Right lobe of liver (tissue), 4 donors: ENCODE measurements at regions not wholly inside any gene's neighbourhood (a gene's known extent, or its start where the extent isn't known, plus 50 kb on each side); places are given as distances from the start of the nearest gene placed in this dataset.

Experiments used
- POLR2A ChIP-seq: fragments of 450-650 bp; IDR thresholded peaks from one replicate; pipeline ENCODE4 v1.6.1; 2017; ENCODE audit warnings: antibody characterized with exemption, mild to moderate bottlenecking
- TF ChIP-seq, protein P1 (sequence below), 4 donors: fragments of 200-600 bp in 3 of 4; fragments of 450-650 bp in 1 of 4; IDR thresholded peaks; one replicate each; pipeline versions ENCODE4 v1.5.1 to v1.8.0; 2016 to 2022; ENCODE audit warnings: antibody characterized with exemption in 4 of 4, mild to moderate bottlenecking in 2 of 4
- donor health status: DM: no; HTN: no; CAD: no.
- donor health status: DM: no; HTN: no; CAD: no.
- donor health status: DM: no; HTN: yes; CAD: no.

DNA sequence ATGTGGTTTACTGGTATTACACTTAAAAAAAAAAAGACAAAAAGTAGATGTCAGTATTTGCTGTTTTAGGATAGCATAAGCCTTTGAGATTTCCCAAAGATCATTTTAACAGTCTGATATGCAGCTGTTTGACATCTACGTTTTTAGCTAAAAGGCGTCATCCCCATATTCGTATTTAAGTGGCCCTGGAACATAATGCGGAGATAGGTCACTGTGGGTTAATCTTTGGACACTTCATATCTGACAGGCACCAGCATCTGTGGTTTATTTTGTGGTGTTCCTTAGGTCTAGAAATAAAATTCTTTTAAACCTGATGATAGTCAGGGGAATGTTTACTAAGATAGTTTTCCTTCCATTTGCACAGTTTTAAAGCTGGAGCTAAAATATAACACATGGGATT, 313.7 kb downstream of the SOX4 start:
- no peak for TF ChIP-seq POLR2A
- TF ChIP-seq, protein P1, sequence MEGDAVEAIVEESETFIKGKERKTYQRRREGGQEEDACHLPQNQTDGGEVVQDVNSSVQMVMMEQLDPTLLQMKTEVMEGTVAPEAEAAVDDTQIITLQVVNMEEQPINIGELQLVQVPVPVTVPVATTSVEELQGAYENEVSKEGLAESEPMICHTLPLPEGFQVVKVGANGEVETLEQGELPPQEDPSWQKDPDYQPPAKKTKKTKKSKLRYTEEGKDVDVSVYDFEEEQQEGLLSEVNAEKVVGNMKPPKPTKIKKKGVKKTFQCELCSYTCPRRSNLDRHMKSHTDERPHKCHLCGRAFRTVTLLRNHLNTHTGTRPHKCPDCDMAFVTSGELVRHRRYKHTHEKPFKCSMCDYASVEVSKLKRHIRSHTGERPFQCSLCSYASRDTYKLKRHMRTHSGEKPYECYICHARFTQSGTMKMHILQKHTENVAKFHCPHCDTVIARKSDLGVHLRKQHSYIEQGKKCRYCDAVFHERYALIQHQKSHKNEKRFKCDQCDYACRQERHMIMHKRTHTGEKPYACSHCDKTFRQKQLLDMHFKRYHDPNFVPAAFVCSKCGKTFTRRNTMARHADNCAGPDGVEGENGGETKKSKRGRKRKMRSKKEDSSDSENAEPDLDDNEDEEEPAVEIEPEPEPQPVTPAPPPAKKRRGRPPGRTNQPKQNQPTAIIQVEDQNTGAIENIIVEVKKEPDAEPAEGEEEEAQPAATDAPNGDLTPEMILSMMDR (IDR thresholded peaks at IDR 0.05): no peak
